HG02943 (cell line): ENCODE measurements at regions not wholly inside any gene's neighbourhood (a gene's known extent, or its start where the extent isn't known, plus 50 kb on each side); places are given as distances from the start of the nearest gene placed in this dataset.
"Not testable (repeated sequence)": the region's sequence is repeated elsewhere in the genome, so short reads cannot be mapped to it uniquely, and the experiment has no call there.

Experiments used
- ATAC-seq: cut with Tn5 transposase; IDR thresholded peaks from one replicate; pipeline ENCODE4 v1.9.1; 2021; ENCODE audit warnings: mild to moderate bottlenecking, low read depth, moderate library complexity; ENCODE audit not compliant: unreplicated experiment

- no peak for ATAC-seq
These were observed 380.7 kb upstream of the CITED2 start for GRCh38 chr6:139754898-139755775.

GRCh38 chr6:139753198-139753861 lies 378.9 kb upstream of the CITED2 start:
- no peak for ATAC-seq

- no peak for ATAC-seq
These were observed 377.6 kb upstream of the CITED2 start for GRCh38 chr6:139752086-139752485.

- ATAC-seq, result no peak
These were observed 376.7 kb upstream of the CITED2 start for GRCh38 chr6:139751179-139751578.

- no peak for ATAC-seq
These were observed 374.1 kb upstream of the CITED2 start for GRCh38 chr6:139748353-139749146.

- no peak for ATAC-seq
These were observed 372.7 kb upstream of the CITED2 start for GRCh38 chr6:139747154-139747553.

- ATAC-seq, result no peak
These were observed 370.4 kb upstream of the CITED2 start for GRCh38 chr6:139744891-139745290.

- no peak for ATAC-seq
These were observed 369.4 kb upstream of the CITED2 start for GRCh38 chr6:139743664-139744437.

GRCh38 chr6:139742671-139743070 lies 368.2 kb upstream of the CITED2 start:
- no peak for ATAC-seq

- no peak for ATAC-seq
These were observed 364.5 kb upstream of the CITED2 start for GRCh38 chr6:139738801-139739455.

- no peak for ATAC-seq
These were observed 362.0 kb upstream of the CITED2 start for GRCh38 chr6:139736325-139736906.

GRCh38 chr6:139732451-139732850 lies 358.0 kb upstream of the CITED2 start:
- ATAC-seq, result no peak

GRCh38 chr6:139730340-139730974 lies 356.0 kb upstream of the CITED2 start:
- ATAC-seq, result no peak

GRCh38 chr6:139728876-139729427 lies 354.5 kb upstream of the CITED2 start:
- no peak for ATAC-seq

GRCh38 chr6:139726272-139726671 lies 351.8 kb upstream of the CITED2 start:
- not testable (repeated sequence) for ATAC-seq

- ATAC-seq, result no peak
These were observed 348.1 kb upstream of the CITED2 start for GRCh38 chr6:139722530-139722929.

GRCh38 chr6:139721954-139722353 lies 347.5 kb upstream of the CITED2 start:
- no peak for ATAC-seq

- ATAC-seq, result no peak
These were observed 339.6 kb upstream of the CITED2 start for GRCh38 chr6:139713900-139714506.
